H1 (cell line): ENCODE measurements at regions not wholly inside any gene's neighbourhood (a gene's known extent, or its start where the extent isn't known, plus 50 kb on each side); places are given as distances from the start of the nearest gene placed in this dataset.

Experiments
- CTCF ChIA-PET: fragments of 300-600 bp; sonication (Branson Sonifier 250); formaldehyde crosslinking; loops from one replicate; lab custom pipeline; 2021; ENCODE audit not compliant: partially characterized antibody; lab: Charles Lee
- POLR2A ChIA-PET: fragments of 300-600 bp; sonication (Branson Sonifier 250); formaldehyde crosslinking; loops from one replicate; lab custom pipeline; 2021; ENCODE audit warnings: inconsistent platforms; ENCODE audit not compliant: partially characterized antibody; lab: Charles Lee
- DNase-seq, 2 experiments: peaks; one replicate each; pipeline versions ENCODE4 v3.0.0 to v3.0.0-alpha.2; 2010 to 2022; ENCODE audit warnings: low spot score in 2 of 2, low read depth in 1 of 2, mixed read lengths in 1 of 2
- FAIRE-seq: peaks from 2 replicates; lab custom pipeline; 2011; peaks lifted over from hg19 to GRCh38; lab: Jason Lieb, UNC
- H2AFZ ChIP-seq: 2 replicates; pipeline ENCODE4 v1.8.1; 2012; ENCODE audit warnings: low read length, inconsistent platforms
- H2AK5ac ChIP-seq: 2 replicates; pipeline ENCODE4 v1.6.1; 2013; ENCODE audit warnings: low read depth, low read length
- H2BK120ac ChIP-seq: replicated peaks from 2 replicates; pipeline ENCODE3; 2013; ENCODE audit warnings: low read depth, low read length, inconsistent platforms
- H2BK12ac ChIP-seq: 2 replicates; pipeline ENCODE4 v1.6.1; 2013; ENCODE audit warnings: low read depth, low read length
- H2BK15ac ChIP-seq: 2 replicates; pipeline ENCODE4 v1.6.1; 2013; ENCODE audit warnings: low read length
- H2BK20ac ChIP-seq: 2 replicates; pipeline ENCODE4 v1.6.1; 2013; ENCODE audit warnings: low read length
- H2BK5ac ChIP-seq: 2 replicates; pipeline ENCODE4 v1.6.1; 2013; ENCODE audit warnings: low read depth, low read length
- H3K14ac ChIP-seq: 2 replicates; pipeline ENCODE4 v1.6.1; 2013; ENCODE audit warnings: inconsistent platforms; ENCODE audit not compliant: insufficient read length
- H3K18ac ChIP-seq: 2 replicates; pipeline ENCODE4 v1.6.1; 2013; ENCODE audit warnings: low read length; ENCODE audit errors: extremely low read depth
- H3K23ac ChIP-seq: 2 replicates; pipeline ENCODE4 v1.6.1; 2013; ENCODE audit warnings: inconsistent platforms; ENCODE audit not compliant: insufficient read length
- H3K23me2 ChIP-seq: 2 replicates; pipeline ENCODE4 v1.6.1; 2013; ENCODE audit warnings: low read depth, low read length
- H3K27ac ChIP-seq: 2 replicates; pipeline ENCODE4 v1.6.1; 2011; ENCODE audit warnings: low read depth, low read length, inconsistent platforms
- H3K27me3 ChIP-seq, 4 experiments: replicated peaks in 1 of 4; 1 replicate in 1 of 4; 2 replicates in 3 of 4; pipeline versions ENCODE4 v1.6.1 to v1.8.1; 2011 to 2013; ENCODE audit warnings: low read length in 3 of 4, mild to moderate bottlenecking in 3 of 4, inconsistent platforms in 2 of 4, mixed read lengths in 2 of 4, moderate library complexity in 1 of 4; ENCODE audit not compliant: control insufficient read depth in 3 of 4, insufficient read depth in 3 of 4; ENCODE audit errors: extremely low read depth in 1 of 4
- H3K36me3 ChIP-seq, 4 experiments: 2 replicates each; pipeline versions ENCODE4 v1.6.1 to v1.8.1; 2011 to 2013; ENCODE audit warnings: mild to moderate bottlenecking in 4 of 4, low read length in 3 of 4, moderate library complexity in 2 of 4, control low read depth in 1 of 4, inconsistent platforms in 1 of 4; ENCODE audit not compliant: insufficient read depth in 4 of 4, control insufficient read depth in 2 of 4
- H3K4ac ChIP-seq: replicated peaks from 2 replicates; pipeline ENCODE3; 2013; ENCODE audit warnings: low read length, low read depth, mixed read lengths, inconsistent platforms; ENCODE audit not compliant: insufficient read length
- H3K4me1 ChIP-seq, 4 experiments: replicated peaks in 1 of 4; 1 replicate in 1 of 4; 2 replicates in 3 of 4; pipeline versions ENCODE4 v1.6.1 to v1.8.1; 2011 to 2013; ENCODE audit warnings: low read length in 3 of 4, inconsistent platforms in 2 of 4, mixed read lengths in 1 of 4; ENCODE audit not compliant: insufficient read depth in 4 of 4, control insufficient read depth in 3 of 4
- H3K4me2 ChIP-seq, 2 experiments: 2 replicates each; pipeline versions ENCODE4 v1.6.1 to v1.8.1; 2011 to 2013; ENCODE audit warnings: low read depth in 2 of 2, low read length in 2 of 2, control low read depth in 1 of 2, inconsistent platforms in 1 of 2, mild to moderate bottlenecking in 1 of 2; ENCODE audit not compliant: insufficient read depth in 1 of 2
- H3K4me3 ChIP-seq, 4 experiments: fragments of 200-600, 300-600 bp in 1 of 4; sonication (generic), shearing (Covaris generic), sonication (Bioruptor Twin) in 1 of 4; 2 replicates each; pipeline versions ENCODE4 v1.5.1 to v1.8.1; 2011 to 2016; ENCODE audit warnings: low read length in 4 of 4, low read depth in 3 of 4, control low read depth in 2 of 4, inconsistent platforms in 2 of 4, mild to moderate bottlenecking in 2 of 4, mixed read lengths in 1 of 4, moderate library complexity in 1 of 4; ENCODE audit not compliant: insufficient read depth in 2 of 4; ENCODE audit errors: extremely low read depth in 1 of 4
- H3K56ac ChIP-seq: replicated peaks from 2 replicates; pipeline ENCODE3; 2013; ENCODE audit warnings: low read depth, mild to moderate bottlenecking, mixed read lengths, low read length, inconsistent platforms; ENCODE audit not compliant: insufficient read length
- H3K79me1 ChIP-seq: 2 replicates; pipeline ENCODE4 v1.6.1; 2013; ENCODE audit warnings: low read depth, low read length, control low read depth
- H3K79me2 ChIP-seq, 2 experiments: 2 replicates each; pipeline versions ENCODE4 v1.6.1 to v1.8.1; 2012 to 2013; ENCODE audit warnings: low read length in 2 of 2, mild to moderate bottlenecking in 2 of 2, inconsistent platforms in 1 of 2; ENCODE audit not compliant: insufficient read depth in 2 of 2, control insufficient read depth in 1 of 2
- H3K9ac ChIP-seq, 4 experiments: replicated peaks in 1 of 4; 1 replicate in 1 of 4; 2 replicates in 3 of 4; pipeline versions ENCODE4 v1.6.1 to v1.8.1; 2011 to 2013; ENCODE audit warnings: low read depth in 3 of 4, low read length in 3 of 4, control low read depth in 2 of 4, mild to moderate bottlenecking in 2 of 4, moderate library complexity in 2 of 4, inconsistent platforms in 1 of 4; ENCODE audit errors: extremely low read depth in 1 of 4
- H3K9me3 ChIP-seq, 2 experiments: 2 replicates each; pipeline versions ENCODE4 v1.6.1 to v1.8.1; 2012 to 2013; ENCODE audit warnings: mild to moderate bottlenecking in 2 of 2, moderate library complexity in 2 of 2, control low read depth in 1 of 2, inconsistent platforms in 1 of 2, low read depth in 1 of 2, low read length in 1 of 2, mixed read lengths in 1 of 2; ENCODE audit not compliant: insufficient read depth in 2 of 2
- H4K20me1 ChIP-seq, 2 experiments: replicated peaks in 1 of 2; 2 replicates each; pipeline versions ENCODE3 to v1.8.1; 2011 to 2013; ENCODE audit warnings: inconsistent platforms in 2 of 2, low read length in 2 of 2, mild to moderate bottlenecking in 1 of 2; ENCODE audit not compliant: insufficient read depth in 2 of 2, control insufficient read depth in 1 of 2
- H4K5ac ChIP-seq: 2 replicates; pipeline ENCODE4 v1.6.1; 2013; ENCODE audit warnings: low read length, low read depth, mixed read lengths, inconsistent platforms; ENCODE audit not compliant: insufficient read length
- H4K8ac ChIP-seq: 2 replicates; pipeline ENCODE4 v1.8.0; 2013; ENCODE audit warnings: mild to moderate bottlenecking, moderate library complexity, low read length, inconsistent platforms; ENCODE audit not compliant: insufficient read depth; ENCODE audit errors: extremely low read depth
- H4K91ac ChIP-seq: replicated peaks from 2 replicates; pipeline ENCODE3; 2013; ENCODE audit warnings: low read length, mixed read lengths, inconsistent platforms; ENCODE audit not compliant: insufficient read length
- CTBP2 ChIP-seq: IDR thresholded peaks from 2 replicates; pipeline ENCODE4 v1.7.0; 2011; ENCODE audit warnings: borderline replicate concordance, mild to moderate bottlenecking, moderate library complexity, mixed read lengths, low read length; ENCODE audit not compliant: insufficient read depth, insufficient read length
- FOSL1 ChIP-seq: IDR thresholded peaks from 2 replicates; pipeline ENCODE4 v1.6.1; 2011; ENCODE audit warnings: mild to moderate bottlenecking, low read depth, low read length, moderate library complexity; ENCODE audit not compliant: insufficient read depth
- JUN ChIP-seq: IDR thresholded peaks from 2 replicates; pipeline ENCODE4 v1.6.1; 2011; ENCODE audit warnings: low read depth, mild to moderate bottlenecking, improper control_type of control experiment, low read length
- KDM1A ChIP-seq: fragments of 200-600, 300-600 bp; sonication (generic); IDR thresholded peaks from 2 replicates; pipeline ENCODE4 v1.7.1; 2016; ENCODE audit warnings: mild to moderate bottlenecking, low read length, borderline replicate concordance
- POU5F1 ChIP-seq: IDR thresholded peaks from 2 replicates; pipeline ENCODE4 v1.6.1; 2011; ENCODE audit warnings: low read depth, mild to moderate bottlenecking, low read length, moderate library complexity
- RAD21 ChIP-seq, 2 experiments: IDR thresholded peaks in 1 of 2; conservative IDR thresholded peaks in 1 of 2; 2 replicates each; pipeline ENCODE4 v1.6.1; 2011; ENCODE audit warnings: low read depth in 2 of 2, low read length in 2 of 2, improper control_type of control experiment in 1 of 2, inconsistent platforms in 1 of 2, mild to moderate bottlenecking in 1 of 2, moderate library complexity in 1 of 2
- RFX5 ChIP-seq: IDR thresholded peaks from 2 replicates; pipeline ENCODE4 v1.6.1; 2011; ENCODE audit warnings: low read depth, low read length, improper control_type of control experiment, borderline replicate concordance
- RXRA ChIP-seq: IDR thresholded peaks from 2 replicates; pipeline ENCODE4 v1.6.1; 2011; ENCODE audit warnings: low read depth, mild to moderate bottlenecking, low read length, moderate library complexity; ENCODE audit not compliant: insufficient read depth
- SIRT6 ChIP-seq: IDR thresholded peaks from one replicate; pipeline ENCODE4 v1.7.1; 2012; ENCODE audit warnings: low read length, inconsistent platforms
- SP1 ChIP-seq: IDR thresholded peaks from 2 replicates; pipeline ENCODE4 v1.6.1; 2011; ENCODE audit warnings: low read depth, low read length
- SP2 ChIP-seq: IDR thresholded peaks from 2 replicates; pipeline ENCODE4 v1.6.1; 2012; ENCODE audit warnings: mild to moderate bottlenecking, low read length, inconsistent platforms
- TAF7 ChIP-seq: optimal IDR thresholded peaks from 2 replicates; pipeline ENCODE3; 2011; ENCODE audit warnings: low read depth, mild to moderate bottlenecking, inconsistent platforms, low read length, moderate library complexity, borderline replicate concordance
- TEAD4 ChIP-seq: IDR thresholded peaks from 2 replicates; pipeline ENCODE4 v1.6.1; 2012; ENCODE audit warnings: low read depth, low read length, inconsistent platforms, mixed read lengths
- WGBS, 2 experiments: shearing (Covaris generic) in 1 of 2; methylation state at CpG; one replicate each; pipeline versions ENCODE4 v1.1.6 to v1.1.7; 2013 to 2015; ENCODE audit warnings: low lambda C conversion rate in 2 of 2, mixed read lengths in 2 of 2, inconsistent platforms in 1 of 2, low coverage in 1 of 2, missing lambda C conversion rate in 1 of 2; ENCODE audit not compliant: insufficient replicate concordance in 2 of 2, insufficient coverage in 1 of 2, insufficient read length in 1 of 2; ENCODE audit errors: extremely low coverage in 1 of 2, missing lambda C conversion rate in 1 of 2; 5-methylcytosine and 5-hydroxymethylcytosine counted together

- Histone ChIP-seq H2BK120ac (no peak overlapping the region), H3K79me1 (no peaks in the 10 kb centered on the region), H2BK12ac (no peak overlapping the region), H3K27me3 (peaks cover 0 to 8% (median 4%) of the 10 kb centered on the region in 4 experiments; a peak in 3 of 7 replicates), H3K9ac (no peak overlapping the region), H2BK15ac (peak overlapping the region; percentile 13; the same call in 1 of the 2 replicates), H2AK5ac (no peak overlapping the region), H4K91ac (peak overlapping the region; percentile 45), H3K23ac (no peak overlapping the region), H3K18ac (no peak overlapping the region), H3K9me3 (no peaks in the 10 kb centered on the region), H4K5ac (no peak overlapping the region), H3K4me3 (no peak overlapping the region), H3K14ac (no peak overlapping the region), H3K4ac (no peak overlapping the region), H2AFZ (peak overlapping the region; percentile 47; the same call in 1 of the 2 replicates), H3K56ac (no peak overlapping the region), H3K4me2 (no peak overlapping the region), H4K8ac (no peak overlapping the region), H2BK5ac (no peak overlapping the region), H3K36me3 (no peaks in the 10 kb centered on the region), H3K4me1 (peaks cover 6 to 19% (median 14%) of the 10 kb centered on the region in 4 experiments), H4K20me1 (no peaks in the 10 kb centered on the region), H3K23me2 (no peaks in the 10 kb centered on the region), H2BK20ac (no peak overlapping the region), H3K27ac (no peak overlapping the region), H3K79me2 (no peaks in the 10 kb centered on the region)
- WGBS, 2 experiments = 74% methylated on average over 8 of the region's 8 CpGs; no CpG with 5 or more reads in 1 of the 2 experiments
- FAIRE-seq (no peak), DNase-seq (no peak)
- CTCF ChIA-PET = interaction anchor here (0.8 to 1.1 kb wide), 3 partner anchors 17 to 176 kb away, joined by 3 read pairs; no protein-coding TSS in a partner anchor
- POLR2A ChIA-PET = no interaction called here
- TF ChIP-seq SIRT6 (no peak), TAF7 (no peak), CTBP2 (no peak), JUN (no peak), SP2 (no peak), FOSL1 (no peak), KDM1A (no peak), POU5F1 (no peak), RAD21 (IDR thresholded peaks at IDR 0.05 in 1 of 2, conservative IDR thresholded peaks at IDR 0.05 in 1 of 2; ENCODE audit: low read depth in 2 of 2, low read length in 2 of 2) (no peak), TEAD4 (no peak), RFX5 (no peak), RXRA (no peak), SP1 (no peak)
Observed at GRCh38 chr6:108734271-108734922, 113.8 kb upstream of the ARMC2 start.
